ENCODE measurements at regions not wholly inside any gene's neighbourhood (a gene's known extent, or its start where the extent isn't known, plus 50 kb on each side); places are given as distances from the start of the nearest gene placed in this dataset.

DNA sequence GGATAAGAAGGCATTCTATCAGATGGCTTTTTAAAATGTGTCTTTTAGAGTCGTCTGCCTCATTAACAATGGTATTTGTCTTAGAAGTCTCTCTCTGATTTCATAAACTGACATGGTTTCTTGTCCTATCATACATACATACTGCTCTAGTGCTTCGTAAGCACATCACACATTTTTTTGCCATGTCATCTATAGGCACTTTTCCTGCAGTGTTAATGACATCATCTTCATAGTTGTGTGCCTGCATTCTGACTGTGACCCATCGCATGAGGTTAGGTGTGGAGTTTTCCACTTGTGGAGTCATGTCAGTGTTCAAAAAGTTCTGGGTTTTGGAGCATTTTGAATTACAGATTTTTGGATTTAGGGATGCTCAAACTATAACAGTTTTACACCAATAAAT lies 361.6 kb upstream of the SPOCK3 start (continued):
- no peak for TF ChIP-seq YY1 (IDR thresholded peaks at IDR 0.05; ENCODE audit: low read depth, low read length)

DNA sequence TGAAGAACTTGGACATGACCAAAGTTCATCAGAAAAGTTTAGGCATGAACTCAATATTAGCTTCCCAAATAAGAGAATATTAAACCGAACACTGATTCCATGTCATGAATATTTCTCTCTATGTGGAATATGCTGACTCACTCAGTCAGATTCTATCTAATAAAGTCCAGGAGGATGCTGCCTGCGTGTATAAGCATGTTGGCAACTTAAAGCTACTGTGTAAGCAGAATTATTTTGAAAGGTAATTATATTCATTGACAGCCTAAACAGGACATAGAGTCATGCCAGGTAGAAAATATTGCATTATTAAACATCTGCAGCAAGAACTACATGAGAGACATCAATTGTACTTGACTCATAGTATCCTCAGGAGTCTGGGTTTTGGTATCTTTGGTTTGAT lies 367.9 kb upstream of the SPOCK3 start:
- no peak overlapping the region for H4K5ac ChIP-seq (ENCODE audit: insufficient read length, low read depth, low read length)
- 89% methylated on average over 2 of the region's 2 CpGs; no CpG with 5 or more reads in 1 of the 2 experiments for WGBS, 2 experiments (ENCODE audit: extremely low coverage in 1 of 2, insufficient coverage in 1 of 2, insufficient read length in 1 of 2, insufficient replicate concordance in 2 of 2, low coverage in 1 of 2, low lambda C conversion rate in 2 of 2, missing lambda C conversion rate in 1 of 2)
- H3K79me1 ChIP-seq (ENCODE audit: low read depth, low read length), result no peaks in the 10 kb centered on the region
- no peak overlapping the region for H3K18ac ChIP-seq (ENCODE audit: extremely low read depth, low read length)
- no peak overlapping the region for H3K4me2 ChIP-seq (ENCODE audit: insufficient read depth in 1 of 2, low read depth in 2 of 2, low read length in 2 of 2)
- DNase-seq (ENCODE audit: low read depth in 1 of 2, low spot score in 2 of 2) (no peak), FAIRE-seq (no peak)
- H4K20me1 ChIP-seq (replicated peaks in 1 of 2; ENCODE audit: control insufficient read depth in 1 of 2, insufficient read depth in 2 of 2, low read length in 2 of 2), result no peaks in the 10 kb centered on the region
- no peak overlapping the region for H4K91ac ChIP-seq (replicated peaks; ENCODE audit: insufficient read length, low read length)
- no peak overlapping the region for H3K4me3 ChIP-seq (ENCODE audit: extremely low read depth in 1 of 4, insufficient read depth in 2 of 4, low read depth in 3 of 4, low read length in 4 of 4)
- no peak overlapping the region for H2BK15ac ChIP-seq (ENCODE audit: low read length)
- POLR2A ChIA-PET (ENCODE audit: partially characterized antibody), result no interaction called here
- H3K4me1 ChIP-seq (replicated peaks in 1 of 4; ENCODE audit: control insufficient read depth in 3 of 4, insufficient read depth in 4 of 4, low read length in 3 of 4), result no peaks in the 10 kb centered on the region
- no peak overlapping the region for H2BK12ac ChIP-seq (ENCODE audit: low read depth, low read length)
- TF ChIP-seq, protein P1, sequence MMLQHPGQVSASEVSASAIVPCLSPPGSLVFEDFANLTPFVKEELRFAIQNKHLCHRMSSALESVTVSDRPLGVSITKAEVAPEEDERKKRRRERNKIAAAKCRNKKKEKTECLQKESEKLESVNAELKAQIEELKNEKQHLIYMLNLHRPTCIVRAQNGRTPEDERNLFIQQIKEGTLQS (IDR thresholded peaks at IDR 0.05; ENCODE audit: insufficient read depth, low read depth, low read length), result no peak
- TF ChIP-seq BCL11A (IDR thresholded peaks at IDR 0.05; ENCODE audit: low read depth in 2 of 2, low read length in 2 of 2) (no peak), EP300 (IDR thresholded peaks at IDR 0.05; ENCODE audit: borderline replicate concordance in 1 of 2, low read depth in 2 of 2, low read length in 2 of 2) (no peak), RFX5 (IDR thresholded peaks at IDR 0.05; ENCODE audit: borderline replicate concordance, low read depth, low read length) (no peak), SUZ12 (IDR thresholded peaks at IDR 0.05; ENCODE audit: low read length) (no peak), KDM4A (IDR thresholded peaks at IDR 0.05; ENCODE audit: low read depth, low read length, severe bottlenecking) (no peak)
- H3K79me2 ChIP-seq (ENCODE audit: control insufficient read depth in 1 of 2, insufficient read depth in 2 of 2, low read length in 2 of 2), result no peaks in the 10 kb centered on the region
- no peak overlapping the region for H4K8ac ChIP-seq (ENCODE audit: extremely low read depth, insufficient read depth, low read length)
- H3K56ac ChIP-seq (replicated peaks; ENCODE audit: insufficient read length, low read depth, low read length), result no peak overlapping the region
- H2AFZ ChIP-seq (ENCODE audit: low read length), result no peak overlapping the region
- no peaks in the 10 kb centered on the region for H3K27me3 ChIP-seq (replicated peaks in 1 of 4; ENCODE audit: control insufficient read depth in 3 of 4, extremely low read depth in 1 of 4, insufficient read depth in 3 of 4, low read length in 3 of 4)
- no peaks in the 10 kb centered on the region for H3K23me2 ChIP-seq (ENCODE audit: low read depth, low read length)
- no peak overlapping the region for H3K27ac ChIP-seq (ENCODE audit: low read depth, low read length)
- no peaks in the 10 kb centered on the region for H3K9me3 ChIP-seq (ENCODE audit: insufficient read depth in 2 of 2, low read depth in 1 of 2, low read length in 1 of 2)
- CTCF ChIA-PET (ENCODE audit: partially characterized antibody), result interaction anchor here (0.7 kb wide), 1 partner anchor 473 kb away, joined by 4 read pairs; no protein-coding TSS in a partner anchor
- H3K14ac ChIP-seq (ENCODE audit: insufficient read length), result no peak overlapping the region
- no peak overlapping the region for H3K9ac ChIP-seq (replicated peaks in 1 of 4; ENCODE audit: extremely low read depth in 1 of 4, low read depth in 3 of 4, low read length in 3 of 4)
- H3K4ac ChIP-seq (replicated peaks; ENCODE audit: insufficient read length, low read depth, low read length), result no peak overlapping the region
- no peak overlapping the region for H2AK5ac ChIP-seq (ENCODE audit: low read depth, low read length)
- no peak overlapping the region for H2BK20ac ChIP-seq (ENCODE audit: low read length)
- no peaks in the 10 kb centered on the region for H3K36me3 ChIP-seq (ENCODE audit: control insufficient read depth in 2 of 4, insufficient read depth in 4 of 4, low read length in 3 of 4)
- H2BK5ac ChIP-seq (ENCODE audit: low read depth, low read length), result no peak overlapping the region
- no peak overlapping the region for H3K23ac ChIP-seq (ENCODE audit: insufficient read length)
- H2BK120ac ChIP-seq (replicated peaks; ENCODE audit: low read depth, low read length), result no peak overlapping the region
